WTC11 (cell line): ENCODE measurements at regions not wholly inside any gene's neighbourhood (a gene's known extent, or its start where the extent isn't known, plus 50 kb on each side); places are given as distances from the start of the nearest gene placed in this dataset.

Experiments used
- AFF4 ChIP-seq: sonication (generic); formaldehyde crosslinking; IDR thresholded peaks from 2 replicates; pipeline ENCODE4 v1.8.1; 2023; ENCODE audit warnings: mild to moderate bottlenecking, missing genetic modification reagents, borderline replicate concordance
- CREB1 ChIP-seq: sonication (generic); formaldehyde crosslinking; IDR thresholded peaks from 2 replicates; pipeline ENCODE4 v1.8.0; 2023; ENCODE audit warnings: mild to moderate bottlenecking, missing genetic modification reagents
- CTCF ChIP-seq: fragments of 200-600 bp; IDR thresholded peaks from 2 replicates; pipeline ENCODE4 v1.8.0; 2022; ENCODE audit warnings: antibody characterized with exemption
- E2F1 ChIP-seq: sonication (generic); formaldehyde crosslinking; IDR thresholded peaks from 2 replicates; pipeline ENCODE4 v1.8.0; 2022; ENCODE audit warnings: mild to moderate bottlenecking, missing genetic modification reagents
- E2F4 ChIP-seq: sonication (generic); formaldehyde crosslinking; IDR thresholded peaks from 2 replicates; pipeline ENCODE4 v1.8.1; 2022; ENCODE audit warnings: low read depth, mild to moderate bottlenecking, moderate library complexity, missing genetic modification reagents, borderline replicate concordance
- EMX1 ChIP-seq: fragments of 250-450 bp; sonication (Bioruptor Pico); IDR thresholded peaks from 2 replicates; pipeline ENCODE4 v1.8.0; 2021; ENCODE audit warnings: mild to moderate bottlenecking
- ESRRA ChIP-seq: sonication (generic); formaldehyde crosslinking; IDR thresholded peaks from 2 replicates; pipeline ENCODE4 v1.8.1; 2022; ENCODE audit warnings: mild to moderate bottlenecking, missing genetic modification reagents, borderline replicate concordance
- JAZF1 ChIP-seq: fragments of 250-450 bp; sonication (Bioruptor Pico); IDR thresholded peaks from 2 replicates; pipeline ENCODE4 v1.9.0; 2021; ENCODE audit warnings: moderate library complexity, mild to moderate bottlenecking, inconsistent platforms
- NR2C2 ChIP-seq: sonication (generic); formaldehyde crosslinking; IDR thresholded peaks from 2 replicates; pipeline ENCODE4 v1.8.0; 2022; ENCODE audit warnings: mild to moderate bottlenecking, missing genetic modification reagents
- STAT6 ChIP-seq: sonication (generic); formaldehyde crosslinking; conservative IDR thresholded peaks from 2 replicates; pipeline ENCODE4 v1.8.1; 2023; ENCODE audit warnings: mild to moderate bottlenecking, low read depth, missing genetic modification reagents, moderate library complexity
- USF1 ChIP-seq: sonication (generic); formaldehyde crosslinking; IDR thresholded peaks from 2 replicates; pipeline ENCODE4 v1.8.0; 2022; ENCODE audit warnings: mild to moderate bottlenecking, missing genetic modification reagents
- ZBTB43 ChIP-seq: sonication (generic); formaldehyde crosslinking; IDR thresholded peaks from 2 replicates; pipeline ENCODE4 v1.8.1; 2023; ENCODE audit warnings: mild to moderate bottlenecking, missing genetic modification reagents

- TF ChIP-seq ZBTB43 (no peak), JAZF1 (no peak), ESRRA (CRISPR knock-in tag) (no peak), CTCF (no peak), STAT6 (no peak), EMX1 (CRISPR knock-in tag) (no peak), E2F1 (CRISPR knock-in tag) (no peak), NR2C2 (CRISPR knock-in tag) (no peak), USF1 (no peak), E2F4 (CRISPR knock-in tag) (no peak), AFF4 (CRISPR knock-in tag) (no peak), CREB1 (CRISPR knock-in tag) (no peak)
Observed at GRCh38 chr16:14344945-14345344, 273.8 kb downstream of the MRTFB start.
